Activated CD4-positive, alpha-beta T cell treated with anti-CD3 and anti-CD28 coated beads, Interleukin-2, amount 10 ng/mL, durations not matched to agents 24 days and 14 days (primary cell): ENCODE measurements at regions not wholly inside any gene's neighbourhood (a gene's known extent, or its start where the extent isn't known, plus 50 kb on each side); places are given as distances from the start of the nearest gene placed in this dataset.

Experiments
- DNase-seq: peaks from one replicate; pipeline ENCODE4 v3.0.0; 2022
- H3K27ac Mint-ChIP-seq: one replicate; pipeline ENCODE4 v1.8.0; 2022; ENCODE audit warnings: mild to moderate bottlenecking, mixed read lengths
- H3K27me3 Mint-ChIP-seq: one replicate; pipeline ENCODE4 v1.8.0; 2022; ENCODE audit warnings: mixed read lengths
- H3K36me3 Mint-ChIP-seq: one replicate; pipeline ENCODE4 v1.8.0; 2022; ENCODE audit warnings: low read depth, mild to moderate bottlenecking, mixed read lengths
- H3K4me1 Mint-ChIP-seq: one replicate; pipeline ENCODE4 v1.8.0; 2021; ENCODE audit warnings: mixed read lengths
- H3K4me3 Mint-ChIP-seq: one replicate; pipeline ENCODE4 v1.8.0; 2022; ENCODE audit warnings: mild to moderate bottlenecking, moderate library complexity, mixed read lengths
- H3K9me3 Mint-ChIP-seq: one replicate; pipeline ENCODE4 v1.8.0; 2021; ENCODE audit warnings: mixed read lengths
- intact Hi-C: fragments of 100-400 bp; cut with micrococcal nuclease; formaldehyde crosslinking; loops from one replicate; pipeline ENCODE4 v1.15.1; 2023

DNA sequence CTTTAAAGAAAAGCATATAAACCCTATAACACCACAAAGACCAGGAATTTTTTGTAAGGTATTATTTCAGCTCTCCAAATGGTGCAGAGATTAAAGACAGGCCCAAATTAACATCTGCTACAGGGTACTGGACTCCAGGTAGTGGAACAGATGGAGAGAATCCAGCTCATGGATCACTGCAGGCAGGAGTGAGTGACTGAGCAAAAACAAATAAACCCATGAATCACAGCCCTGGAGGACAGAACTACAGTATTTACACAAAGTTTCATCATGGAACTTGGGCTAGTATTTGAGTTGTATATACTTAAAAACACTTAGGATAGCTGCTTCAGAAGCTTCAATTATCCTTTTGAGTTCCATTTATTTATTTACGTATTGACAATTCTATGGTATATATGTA, 132.8 kb upstream of the SPRY2 start:
- Mint-ChIP-seq H3K4me1 (peaks cover 2% of the 10 kb centered on the region), H3K27me3 (no peaks in the 10 kb centered on the region), H3K36me3 (no peaks in the 10 kb centered on the region), H3K27ac (no peak overlapping the region), H3K9me3 (peaks cover 4% of the 10 kb centered on the region), H3K4me3 (no peak overlapping the region)
- intact Hi-C loops, result no loop called here
- no peak for DNase-seq

DNA sequence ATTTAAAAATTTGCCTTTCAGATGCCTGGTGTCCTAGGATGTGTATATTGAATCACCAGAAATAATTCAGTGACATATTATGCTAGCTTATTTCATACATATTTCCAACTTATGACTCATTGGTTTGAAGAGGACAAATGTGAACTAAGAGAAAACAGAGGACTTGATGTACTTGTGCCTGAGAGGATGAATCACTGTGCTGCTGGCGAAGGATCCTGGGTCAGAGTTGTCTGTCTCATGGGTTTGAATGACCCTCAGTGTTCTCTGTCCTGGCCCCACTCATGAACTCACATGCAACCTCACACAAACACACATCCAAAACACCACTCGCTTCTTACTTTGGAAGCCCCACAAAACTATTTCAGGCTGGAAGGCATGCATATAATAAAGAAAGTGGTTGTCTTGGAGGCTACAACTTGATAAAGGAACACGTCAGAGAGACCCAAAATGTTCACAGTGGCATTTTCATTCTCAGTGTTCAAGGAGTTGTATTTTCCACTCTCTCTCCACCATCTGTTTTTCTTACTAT, 129.0 kb upstream of the SPRY2 start:
- Mint-ChIP-seq H3K9me3 (peaks cover 4% of the 10 kb centered on the region), H3K36me3 (no peaks in the 10 kb centered on the region), H3K4me3 (no peak overlapping the region), H3K27ac (no peak overlapping the region), H3K4me1 (peaks cover 2% of the 10 kb centered on the region), H3K27me3 (no peaks in the 10 kb centered on the region)
- intact Hi-C loops, result no loop called here
- DNase-seq, result no peak

DNA sequence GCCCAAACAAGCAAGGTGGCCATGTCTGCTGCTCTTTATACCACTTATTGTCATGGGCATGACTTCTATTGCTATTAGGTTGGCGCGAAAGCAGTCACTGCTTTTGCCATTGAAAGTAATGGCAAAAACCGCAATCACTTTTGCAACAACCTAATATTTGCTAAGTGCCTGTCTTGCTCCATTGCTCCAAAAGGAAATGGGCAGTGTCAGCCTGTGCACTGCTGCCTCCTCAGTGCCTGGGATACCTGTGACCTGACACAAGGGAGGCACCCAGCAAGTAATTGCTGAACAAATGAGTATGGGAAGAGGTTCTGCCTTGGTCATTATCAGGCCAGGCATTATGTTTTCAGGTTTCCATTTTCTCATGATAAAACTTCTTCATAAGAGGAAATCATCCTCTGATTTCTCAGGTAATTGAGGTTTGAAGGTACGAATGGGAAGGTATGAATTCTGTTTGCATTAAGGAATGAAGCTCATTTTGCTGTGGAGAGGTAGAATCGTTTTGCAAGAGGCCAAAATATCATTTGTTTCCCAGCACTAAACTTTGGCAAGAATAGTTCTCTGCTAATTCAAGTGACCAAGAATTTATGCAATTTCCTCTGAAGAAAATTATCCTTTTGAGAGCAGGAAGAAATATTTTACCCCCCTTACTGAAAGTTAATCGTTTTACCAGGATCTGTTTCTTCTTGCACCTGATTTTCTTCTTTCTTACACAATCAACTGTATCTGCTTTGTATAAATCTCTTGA, 128.4 kb upstream of the SPRY2 start:
- no peak for DNase-seq
- Mint-ChIP-seq H3K27me3 (no peaks in the 10 kb centered on the region), H3K4me3 (no peak overlapping the region), H3K27ac (no peak overlapping the region), H3K9me3 (peaks cover 4% of the 10 kb centered on the region), H3K36me3 (no peaks in the 10 kb centered on the region), H3K4me1 (peaks cover 2% of the 10 kb centered on the region)
- intact Hi-C loops, result no loop called here

DNA sequence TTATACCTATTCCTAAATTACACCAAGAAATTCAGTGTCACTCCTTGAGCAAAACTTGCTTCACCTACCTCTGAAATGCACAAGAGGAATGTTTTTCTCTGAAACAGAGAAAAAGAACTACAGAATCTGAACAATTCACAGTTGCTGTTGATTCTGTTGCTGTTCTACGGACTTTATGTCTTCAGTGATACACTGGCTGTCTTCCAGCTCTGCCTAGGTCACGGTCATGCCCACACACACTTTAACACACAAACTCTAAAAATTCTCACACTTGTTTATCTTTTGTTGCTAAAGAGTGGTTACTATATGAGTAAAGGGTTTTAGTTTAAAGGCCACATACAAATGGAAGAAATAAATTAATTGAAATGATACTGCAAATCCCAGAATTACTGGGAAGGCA, 124.4 kb upstream of the SPRY2 start:
- Mint-ChIP-seq H3K36me3 (no peaks in the 10 kb centered on the region), H3K27me3 (no peaks in the 10 kb centered on the region), H3K27ac (no peak overlapping the region), H3K4me1 (peaks cover under 1% of the 10 kb centered on the region), H3K4me3 (no peak overlapping the region), H3K9me3 (peaks cover 4% of the 10 kb centered on the region)
- intact Hi-C loops, result no loop called here
- no peak for DNase-seq

DNA sequence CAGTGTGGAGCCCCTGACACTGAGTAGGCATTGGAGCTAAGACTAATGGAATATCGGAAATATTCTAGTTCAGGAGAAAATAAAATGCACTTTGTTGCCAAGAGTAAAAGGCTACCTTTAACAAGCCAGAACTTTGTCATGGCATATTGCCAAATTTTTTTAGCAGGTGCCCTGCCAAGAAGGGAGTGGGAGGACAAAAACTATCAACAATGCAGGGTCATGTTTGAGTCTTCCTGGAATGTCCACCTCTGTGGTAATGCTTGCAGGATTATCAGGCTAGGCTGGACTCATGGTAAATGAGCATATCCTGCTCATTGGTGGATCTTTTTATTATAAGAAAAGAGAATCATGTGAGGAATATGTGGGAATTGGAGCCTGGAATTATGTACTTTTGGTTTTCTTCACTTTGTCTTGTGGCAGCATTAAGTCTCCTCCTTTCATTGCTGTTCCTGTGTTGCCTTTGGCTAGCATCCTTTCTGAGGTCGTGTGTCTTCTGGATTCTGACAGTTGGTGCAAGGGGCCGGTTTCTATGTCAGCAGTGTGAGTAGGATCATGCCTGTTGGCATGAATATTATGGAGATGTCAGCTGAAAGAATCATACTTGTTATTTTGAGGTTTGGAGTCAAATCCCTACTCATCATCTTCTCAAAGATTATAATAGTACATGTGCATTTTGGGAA, 122.9 kb upstream of the SPRY2 start:
- Mint-ChIP-seq H3K4me1 (no peaks in the 10 kb centered on the region), H3K4me3 (no peak overlapping the region), H3K27me3 (no peaks in the 10 kb centered on the region), H3K27ac (no peak overlapping the region), H3K9me3 (no peaks in the 10 kb centered on the region), H3K36me3 (no peaks in the 10 kb centered on the region)
- intact Hi-C loops, result no loop called here
- DNase-seq, result no peak

DNA sequence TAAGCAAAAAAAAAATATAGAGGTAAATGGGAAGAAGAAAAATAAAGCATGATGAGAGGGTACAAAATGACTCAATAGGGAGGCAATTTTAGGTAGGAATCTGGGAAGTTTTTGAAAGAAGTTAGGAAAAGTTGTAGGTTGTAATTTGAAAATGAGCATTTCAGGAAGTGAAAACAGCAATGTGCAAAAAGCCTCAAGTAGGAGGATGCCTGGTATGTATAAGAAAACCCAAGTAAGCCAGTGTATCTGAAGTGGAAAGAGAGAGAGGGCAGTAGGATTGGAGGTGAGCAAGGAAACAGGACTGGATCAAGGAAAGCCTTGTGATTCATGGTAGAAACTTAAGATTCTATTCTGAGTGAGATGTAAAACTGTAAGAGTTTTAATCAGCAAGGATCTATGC, 121.6 kb upstream of the SPRY2 start:
- no peak overlapping the region for H3K4me3 Mint-ChIP-seq
- no peaks in the 10 kb centered on the region for H3K36me3 Mint-ChIP-seq
- no peak overlapping the region for H3K27ac Mint-ChIP-seq
- no peaks in the 10 kb centered on the region for H3K4me1 Mint-ChIP-seq
- intact Hi-C loops, result no loop called here
- H3K9me3 Mint-ChIP-seq, result no peaks in the 10 kb centered on the region
- DNase-seq, result no peak
- H3K27me3 Mint-ChIP-seq, result no peaks in the 10 kb centered on the region

DNA sequence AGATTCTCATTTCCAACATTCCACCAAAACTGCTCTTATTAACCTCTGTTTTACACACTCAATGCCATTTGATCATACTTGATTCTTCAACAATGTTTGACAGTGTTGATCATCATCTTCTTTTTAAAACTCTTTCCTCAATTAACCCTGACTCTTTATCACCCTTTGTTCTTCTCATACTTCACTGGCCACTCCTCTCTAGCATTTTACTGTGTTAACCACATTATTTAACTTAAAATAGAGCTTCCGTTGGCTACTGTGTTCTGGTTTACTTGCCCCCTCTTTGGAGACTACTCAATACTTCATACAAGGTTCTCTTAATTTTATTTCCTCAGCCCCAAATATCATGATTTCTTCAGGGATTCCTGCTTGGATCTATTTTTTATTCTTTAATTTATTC, 121.1 kb upstream of the SPRY2 start:
- Mint-ChIP-seq H3K36me3 (no peaks in the 10 kb centered on the region), H3K4me1 (no peaks in the 10 kb centered on the region), H3K27ac (no peak overlapping the region), H3K27me3 (no peaks in the 10 kb centered on the region), H3K4me3 (no peak overlapping the region), H3K9me3 (no peaks in the 10 kb centered on the region)
- intact Hi-C loops, result no loop called here
- DNase-seq, result no peak

DNA sequence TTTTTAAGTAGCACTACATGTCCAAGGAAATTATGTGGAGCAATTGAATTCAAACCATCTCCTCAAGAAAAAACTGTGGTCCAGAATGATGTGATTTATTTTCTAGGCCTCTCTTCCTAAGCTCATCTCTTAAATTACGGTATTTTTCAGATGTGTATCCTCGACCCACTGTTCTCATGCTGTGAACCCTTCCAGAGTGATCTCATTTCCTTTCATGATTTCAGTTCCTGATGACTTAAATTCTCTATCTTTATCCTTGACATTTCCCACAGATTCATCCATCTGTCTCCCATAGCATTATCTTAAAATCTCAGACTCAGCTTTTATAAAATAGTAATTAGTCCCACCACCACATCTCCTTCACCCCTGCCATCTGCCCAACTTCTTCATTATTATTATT, 117.6 kb upstream of the SPRY2 start:
- H3K36me3 Mint-ChIP-seq, result no peaks in the 10 kb centered on the region
- DNase-seq, result no peak
- no peak overlapping the region for H3K27ac Mint-ChIP-seq
- no peak overlapping the region for H3K4me3 Mint-ChIP-seq
- no peaks in the 10 kb centered on the region for H3K4me1 Mint-ChIP-seq
- H3K9me3 Mint-ChIP-seq, result no peaks in the 10 kb centered on the region
- intact Hi-C loops, result no loop called here
- no peaks in the 10 kb centered on the region for H3K27me3 Mint-ChIP-seq

DNA sequence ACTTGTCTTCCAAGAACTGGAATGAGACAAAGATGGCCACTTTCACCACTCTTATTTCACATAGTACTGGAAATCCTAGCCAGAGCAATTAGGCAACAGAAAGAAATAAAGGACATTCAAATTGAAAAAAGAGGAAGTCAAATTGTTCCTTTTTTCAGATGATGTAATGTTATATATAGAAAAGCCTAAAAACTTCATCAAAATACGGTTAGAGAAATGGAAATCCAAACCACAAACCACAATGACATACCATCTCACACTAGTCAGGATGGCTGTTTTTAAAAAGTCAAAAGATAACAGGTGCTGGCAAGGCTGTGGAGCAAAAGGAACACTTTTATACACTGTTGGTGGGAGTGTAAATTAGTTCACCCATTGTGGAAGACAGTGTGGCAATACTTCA, 113.3 kb upstream of the SPRY2 start:
- H3K4me3 Mint-ChIP-seq, result no peak overlapping the region
- intact Hi-C loops, result no loop called here
- H3K36me3 Mint-ChIP-seq, result no peaks in the 10 kb centered on the region
- no peaks in the 10 kb centered on the region for H3K4me1 Mint-ChIP-seq
- H3K9me3 Mint-ChIP-seq, result no peaks in the 10 kb centered on the region
- H3K27ac Mint-ChIP-seq, result no peak overlapping the region
- no peaks in the 10 kb centered on the region for H3K27me3 Mint-ChIP-seq
- no peak for DNase-seq

DNA sequence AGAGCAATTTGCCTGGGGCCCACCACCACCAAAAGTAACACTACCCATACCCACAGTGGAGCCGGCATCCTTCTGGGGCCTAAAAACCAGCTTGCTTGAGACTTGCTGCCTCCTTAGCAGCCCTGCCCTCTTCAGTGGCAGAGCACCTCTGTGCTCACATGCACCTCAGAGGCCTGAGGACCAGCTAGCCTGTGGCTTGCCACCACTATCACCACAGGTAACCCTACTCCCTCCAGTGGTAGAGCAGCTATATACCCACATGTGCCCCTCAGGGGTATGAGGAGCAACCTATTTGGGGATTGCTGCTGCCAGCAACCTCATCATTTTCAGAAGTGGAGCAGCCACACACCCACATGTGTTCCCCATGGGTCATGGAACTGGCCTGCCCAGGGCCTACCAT, 111.4 kb upstream of the SPRY2 start:
- Mint-ChIP-seq H3K4me3 (no peak overlapping the region), H3K27ac (no peak overlapping the region), H3K9me3 (no peaks in the 10 kb centered on the region), H3K4me1 (no peaks in the 10 kb centered on the region), H3K27me3 (no peaks in the 10 kb centered on the region), H3K36me3 (no peaks in the 10 kb centered on the region)
- no peak for DNase-seq
- intact Hi-C loops, result no loop called here

DNA sequence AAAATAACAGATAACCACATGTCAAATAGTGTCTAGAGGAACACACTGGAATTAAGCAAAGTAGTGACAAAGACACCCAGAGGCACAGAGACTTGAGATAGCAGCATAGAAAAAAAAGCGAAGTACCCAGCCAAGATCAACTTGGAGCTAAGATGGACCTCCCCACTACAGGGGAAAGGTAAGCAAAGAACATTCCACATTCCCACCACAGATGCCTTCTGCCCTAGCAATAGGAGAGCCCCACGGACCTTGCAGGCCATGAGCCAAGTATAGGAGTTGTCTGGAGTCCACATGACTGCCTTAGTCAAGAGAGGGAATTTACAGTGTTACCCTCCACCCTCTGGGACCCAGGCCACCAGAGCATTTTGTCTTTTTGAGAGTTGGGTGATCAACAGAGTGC, 110.7 kb upstream of the SPRY2 start:
- no peak overlapping the region for H3K4me3 Mint-ChIP-seq
- no peaks in the 10 kb centered on the region for H3K27me3 Mint-ChIP-seq
- intact Hi-C loops, result no loop called here
- no peak overlapping the region for H3K27ac Mint-ChIP-seq
- H3K36me3 Mint-ChIP-seq, result no peaks in the 10 kb centered on the region
- H3K9me3 Mint-ChIP-seq, result no peaks in the 10 kb centered on the region
- H3K4me1 Mint-ChIP-seq, result no peaks in the 10 kb centered on the region
- DNase-seq, result no peak

DNA sequence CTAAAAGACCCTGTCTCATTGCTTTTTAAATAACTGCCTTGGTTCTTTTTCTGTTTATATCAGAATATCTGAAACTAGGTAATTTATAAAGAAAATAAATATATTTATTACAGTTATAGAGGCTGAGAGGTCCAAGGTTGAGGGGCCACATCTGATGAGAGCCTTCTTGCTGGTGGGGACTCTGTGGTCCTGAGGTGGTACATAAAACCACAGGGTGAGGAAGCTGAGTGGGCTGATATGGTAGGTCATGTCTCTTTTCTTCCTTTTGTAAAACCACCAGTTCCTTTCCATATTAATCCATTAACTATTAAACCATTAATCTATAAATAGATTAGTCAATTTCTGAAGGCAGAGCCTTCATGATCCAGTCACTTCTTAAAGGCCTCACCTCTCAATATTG, 109.5 kb upstream of the SPRY2 start:
- no peak overlapping the region for H3K4me3 Mint-ChIP-seq
- no peak for DNase-seq
- no peaks in the 10 kb centered on the region for H3K4me1 Mint-ChIP-seq
- H3K27me3 Mint-ChIP-seq, result no peaks in the 10 kb centered on the region
- no peaks in the 10 kb centered on the region for H3K36me3 Mint-ChIP-seq
- no peak overlapping the region for H3K27ac Mint-ChIP-seq
- intact Hi-C loops, result no loop called here
- no peaks in the 10 kb centered on the region for H3K9me3 Mint-ChIP-seq

DNA sequence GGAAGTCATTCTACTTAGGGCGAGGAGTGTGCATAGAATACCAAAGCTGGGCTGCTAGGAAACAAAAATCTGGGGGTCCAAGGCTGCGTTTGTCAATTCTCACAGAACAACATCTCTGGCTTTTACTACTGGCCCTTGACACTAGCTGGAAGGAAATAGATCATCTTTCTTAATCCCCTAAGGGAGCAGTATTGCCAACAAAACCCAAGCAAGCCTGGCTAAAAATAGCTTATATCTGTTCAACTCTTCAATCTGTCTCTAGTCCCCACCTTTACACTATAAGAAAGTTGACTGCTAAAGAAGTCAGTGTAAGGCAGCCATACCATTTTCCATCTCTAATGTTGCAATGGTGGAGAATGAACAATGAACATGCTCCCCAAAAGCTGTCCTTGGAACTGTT, 107.8 kb upstream of the SPRY2 start:
- Mint-ChIP-seq H3K36me3 (no peaks in the 10 kb centered on the region), H3K27ac (no peak overlapping the region), H3K4me3 (no peak overlapping the region), H3K4me1 (no peaks in the 10 kb centered on the region), H3K9me3 (no peaks in the 10 kb centered on the region), H3K27me3 (no peaks in the 10 kb centered on the region)
- DNase-seq, result no peak
- intact Hi-C loops, result no loop called here

DNA sequence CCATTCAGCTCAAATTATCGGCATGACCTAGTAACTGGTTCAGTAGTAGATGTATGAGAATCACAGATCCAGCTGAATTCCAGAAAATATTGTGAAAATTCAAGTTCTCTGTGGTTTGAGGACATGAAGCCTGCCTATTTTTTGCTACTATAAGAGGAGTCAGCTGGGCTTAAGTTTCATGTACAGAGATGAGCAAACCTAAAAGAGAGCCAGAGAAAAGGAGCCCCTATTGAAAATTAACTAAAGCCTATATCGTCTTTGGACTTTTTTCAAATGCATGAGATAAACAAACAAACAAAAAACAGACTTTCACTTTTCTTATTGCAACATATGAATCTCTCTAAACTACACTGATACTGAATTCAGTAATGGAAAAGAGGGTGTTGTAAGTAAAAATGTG, 106.8 kb upstream of the SPRY2 start:
- intact Hi-C loops, result no loop called here
- Mint-ChIP-seq H3K36me3 (no peaks in the 10 kb centered on the region), H3K4me3 (no peak overlapping the region), H3K27me3 (no peaks in the 10 kb centered on the region), H3K9me3 (no peaks in the 10 kb centered on the region), H3K4me1 (no peaks in the 10 kb centered on the region), H3K27ac (no peak overlapping the region)
- DNase-seq, result no peak
